ENCODE measurements at regions not wholly inside any gene's neighbourhood (a gene's known extent, or its start where the extent isn't known, plus 50 kb on each side); places are given as distances from the start of the nearest gene placed in this dataset.

DNA sequence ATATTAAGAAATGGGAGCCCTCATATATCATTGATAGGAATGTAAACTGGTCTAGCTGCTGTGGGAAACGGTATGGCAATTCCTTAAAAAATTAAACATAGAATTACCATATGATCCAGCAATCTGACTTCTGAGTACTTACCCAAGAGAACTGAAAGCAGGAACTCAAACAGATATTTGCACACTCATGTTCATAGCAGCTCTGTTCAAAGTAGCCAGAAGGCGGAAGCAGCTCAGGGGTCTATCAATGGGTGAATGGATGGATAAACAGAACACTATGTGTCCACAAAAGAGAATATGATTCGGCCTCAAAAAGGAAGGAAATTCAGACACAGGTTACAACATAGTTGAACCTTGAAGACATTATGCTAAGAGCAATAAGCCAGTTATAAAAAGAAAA lies 135.7 kb upstream of the NDUFV2 start:
- TF ChIP-seq, protein P1, sequence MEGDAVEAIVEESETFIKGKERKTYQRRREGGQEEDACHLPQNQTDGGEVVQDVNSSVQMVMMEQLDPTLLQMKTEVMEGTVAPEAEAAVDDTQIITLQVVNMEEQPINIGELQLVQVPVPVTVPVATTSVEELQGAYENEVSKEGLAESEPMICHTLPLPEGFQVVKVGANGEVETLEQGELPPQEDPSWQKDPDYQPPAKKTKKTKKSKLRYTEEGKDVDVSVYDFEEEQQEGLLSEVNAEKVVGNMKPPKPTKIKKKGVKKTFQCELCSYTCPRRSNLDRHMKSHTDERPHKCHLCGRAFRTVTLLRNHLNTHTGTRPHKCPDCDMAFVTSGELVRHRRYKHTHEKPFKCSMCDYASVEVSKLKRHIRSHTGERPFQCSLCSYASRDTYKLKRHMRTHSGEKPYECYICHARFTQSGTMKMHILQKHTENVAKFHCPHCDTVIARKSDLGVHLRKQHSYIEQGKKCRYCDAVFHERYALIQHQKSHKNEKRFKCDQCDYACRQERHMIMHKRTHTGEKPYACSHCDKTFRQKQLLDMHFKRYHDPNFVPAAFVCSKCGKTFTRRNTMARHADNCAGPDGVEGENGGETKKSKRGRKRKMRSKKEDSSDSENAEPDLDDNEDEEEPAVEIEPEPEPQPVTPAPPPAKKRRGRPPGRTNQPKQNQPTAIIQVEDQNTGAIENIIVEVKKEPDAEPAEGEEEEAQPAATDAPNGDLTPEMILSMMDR (IDR thresholded peaks at IDR 0.05; ENCODE audit: insufficient read depth, low read length): no peak
- TF ChIP-seq, protein P2, sequence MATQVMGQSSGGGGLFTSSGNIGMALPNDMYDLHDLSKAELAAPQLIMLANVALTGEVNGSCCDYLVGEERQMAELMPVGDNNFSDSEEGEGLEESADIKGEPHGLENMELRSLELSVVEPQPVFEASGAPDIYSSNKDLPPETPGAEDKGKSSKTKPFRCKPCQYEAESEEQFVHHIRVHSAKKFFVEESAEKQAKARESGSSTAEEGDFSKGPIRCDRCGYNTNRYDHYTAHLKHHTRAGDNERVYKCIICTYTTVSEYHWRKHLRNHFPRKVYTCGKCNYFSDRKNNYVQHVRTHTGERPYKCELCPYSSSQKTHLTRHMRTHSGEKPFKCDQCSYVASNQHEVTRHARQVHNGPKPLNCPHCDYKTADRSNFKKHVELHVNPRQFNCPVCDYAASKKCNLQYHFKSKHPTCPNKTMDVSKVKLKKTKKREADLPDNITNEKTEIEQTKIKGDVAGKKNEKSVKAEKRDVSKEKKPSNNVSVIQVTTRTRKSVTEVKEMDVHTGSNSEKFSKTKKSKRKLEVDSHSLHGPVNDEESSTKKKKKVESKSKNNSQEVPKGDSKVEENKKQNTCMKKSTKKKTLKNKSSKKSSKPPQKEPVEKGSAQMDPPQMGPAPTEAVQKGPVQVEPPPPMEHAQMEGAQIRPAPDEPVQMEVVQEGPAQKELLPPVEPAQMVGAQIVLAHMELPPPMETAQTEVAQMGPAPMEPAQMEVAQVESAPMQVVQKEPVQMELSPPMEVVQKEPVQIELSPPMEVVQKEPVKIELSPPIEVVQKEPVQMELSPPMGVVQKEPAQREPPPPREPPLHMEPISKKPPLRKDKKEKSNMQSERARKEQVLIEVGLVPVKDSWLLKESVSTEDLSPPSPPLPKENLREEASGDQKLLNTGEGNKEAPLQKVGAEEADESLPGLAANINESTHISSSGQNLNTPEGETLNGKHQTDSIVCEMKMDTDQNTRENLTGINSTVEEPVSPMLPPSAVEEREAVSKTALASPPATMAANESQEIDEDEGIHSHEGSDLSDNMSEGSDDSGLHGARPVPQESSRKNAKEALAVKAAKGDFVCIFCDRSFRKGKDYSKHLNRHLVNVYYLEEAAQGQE (IDR thresholded peaks at IDR 0.05; ENCODE audit: insufficient replicate concordance, low read depth): no peak
- TF ChIP-seq POLR2AphosphoS5 (IDR thresholded peaks at IDR 0.05; ENCODE audit: low read depth): no peak
- no peak for TF ChIP-seq GABPA (IDR thresholded peaks at IDR 0.05; ENCODE audit: low read depth)
- TF ChIP-seq SPI1 (IDR thresholded peaks at IDR 0.05; ENCODE audit: borderline replicate concordance, low read depth): no peak

All from HL-60 (cell line).